ENCODE measurements at regions not wholly inside any gene's neighbourhood (a gene's known extent, or its start where the extent isn't known, plus 50 kb on each side); places are given as distances from the start of the nearest gene placed in this dataset.

DNA sequence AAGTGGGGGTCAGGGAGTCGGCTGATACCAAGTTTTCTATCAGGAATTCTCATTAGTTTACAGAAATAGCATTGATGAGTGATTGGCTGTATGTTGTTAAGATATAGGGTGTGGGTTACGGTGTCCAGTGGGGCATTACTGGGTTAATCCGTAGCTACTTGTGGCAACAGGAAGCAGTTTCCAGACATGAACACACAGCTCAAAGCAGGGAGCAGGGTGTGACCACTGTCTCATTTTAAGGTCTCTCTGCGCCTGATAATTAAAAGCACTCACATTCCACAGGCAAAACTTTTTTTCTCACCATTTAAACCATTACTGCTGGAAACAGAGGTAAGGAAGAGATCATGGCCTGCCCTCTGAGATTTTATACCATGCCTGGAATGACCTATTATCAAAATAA lies 114.9 kb downstream of the SIK1 start:
- H3K4me3 ChIP-seq (ENCODE audit: low read depth, low read length): no peak overlapping the region
- DNase-seq (ENCODE audit: low read depth): no peak
- TF ChIP-seq CTCF (conservative IDR thresholded peaks at IDR 0.05; ENCODE audit: low read depth, low read length): no peak

GRCh38 chr21:43311301-43311817 lies 115.6 kb downstream of the SIK1 start:
- no peak overlapping the region for H3K4me3 ChIP-seq (ENCODE audit: low read depth, low read length)
- no peak for DNase-seq (ENCODE audit: low read depth)
- no peak for TF ChIP-seq CTCF (conservative IDR thresholded peaks at IDR 0.05; ENCODE audit: low read depth, low read length)

GRCh38 chr21:43308815-43309283 lies 118.1 kb downstream of the SIK1 start:
- DNase-seq (ENCODE audit: low read depth): no peak
- TF ChIP-seq CTCF (conservative IDR thresholded peaks at IDR 0.05; ENCODE audit: low read depth, low read length): no peak
- H3K4me3 ChIP-seq (ENCODE audit: low read depth, low read length): no peak overlapping the region

- no peak for TF ChIP-seq CTCF (conservative IDR thresholded peaks at IDR 0.05; ENCODE audit: low read depth, low read length)
- no peak overlapping the region for H3K4me3 ChIP-seq (ENCODE audit: low read depth, low read length)
- DNase-seq (ENCODE audit: low read depth): no peak
Observed at GRCh38 chr21:43308101-43308814, 118.7 kb downstream of the SIK1 start.

GRCh38 chr21:43307677-43308070 lies 119.3 kb downstream of the SIK1 start:
- DNase-seq (ENCODE audit: low read depth): no peak
- TF ChIP-seq CTCF (conservative IDR thresholded peaks at IDR 0.05; ENCODE audit: low read depth, low read length): no peak
- H3K4me3 ChIP-seq (ENCODE audit: low read depth, low read length): no peak overlapping the region

DNA sequence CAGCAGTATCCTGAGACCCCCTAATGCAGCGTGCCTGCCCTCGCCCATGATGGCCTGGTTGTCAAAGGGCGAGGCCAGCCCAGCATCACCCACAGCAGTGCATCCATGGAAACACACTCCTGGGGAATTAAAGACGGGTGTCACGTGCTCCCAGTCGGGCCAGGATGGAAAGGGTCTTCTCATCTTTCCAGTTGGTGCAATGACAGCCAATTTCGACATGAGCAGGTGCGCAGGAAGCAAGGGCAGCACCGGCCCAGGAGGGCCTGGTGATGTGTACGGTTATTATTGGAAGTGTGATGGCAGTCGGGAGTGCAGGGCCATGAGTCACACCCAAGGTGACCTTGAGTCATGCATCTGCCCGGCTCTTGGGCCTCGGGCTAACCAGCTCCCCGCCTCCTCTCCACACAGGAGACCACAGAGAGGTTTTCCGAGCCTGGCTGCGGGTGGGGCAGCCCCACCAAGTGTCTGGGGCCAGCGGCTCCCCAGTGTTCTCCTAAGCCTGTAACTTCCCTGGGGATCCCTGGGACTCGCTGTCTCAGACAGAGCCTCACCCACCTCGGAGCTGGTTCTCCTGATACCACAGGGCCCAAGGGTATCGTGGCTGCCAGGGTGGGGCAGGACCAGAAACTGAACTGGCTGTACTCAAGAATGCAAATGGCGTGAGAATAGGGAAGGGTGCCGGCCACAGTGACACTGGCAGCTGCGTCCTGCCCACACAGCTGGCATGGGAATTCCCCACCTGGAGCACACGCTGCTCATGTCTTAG lies 119.8 kb downstream of the SIK1 start:
- DNase-seq (ENCODE audit: low read depth): no peak
- H3K4me3 ChIP-seq (ENCODE audit: low read depth, low read length): no peak overlapping the region
- no peak for TF ChIP-seq CTCF (conservative IDR thresholded peaks at IDR 0.05; ENCODE audit: low read depth, low read length)

Measured in epithelial cell of proximal tubule (primary cell).